ENCODE measurements at regions not wholly inside any gene's neighbourhood (a gene's known extent, or its start where the extent isn't known, plus 50 kb on each side); places are given as distances from the start of the nearest gene placed in this dataset.
A peak's percentile ranks its signal among the peaks of the same experiment; 100 is the strongest.

DNA sequence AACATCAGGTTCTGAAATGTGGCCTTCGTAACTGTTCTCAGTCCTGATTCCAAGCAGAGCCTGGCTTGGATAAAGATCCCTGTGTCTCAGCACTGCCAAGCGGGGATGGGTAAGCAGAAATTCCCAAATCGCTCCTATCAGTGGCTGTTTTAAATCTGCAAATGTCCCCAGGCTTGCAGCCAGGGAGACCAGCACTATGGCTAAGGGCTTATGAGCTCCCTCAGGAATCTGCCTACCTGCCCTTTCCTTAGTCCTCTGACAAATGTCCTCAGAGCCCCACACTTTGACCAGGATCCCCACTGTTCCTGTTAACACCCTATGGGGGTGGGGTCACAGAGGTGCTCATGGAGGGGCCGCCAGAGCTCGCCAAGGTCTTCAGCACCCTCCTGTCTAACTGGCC is 1062.8 kb downstream of the UQCRFS1 start:
- WGBS (ENCODE audit: missing lambda C conversion rate), result 6% methylated on average over 5 of the region's 5 CpGs
- Histone ChIP-seq H3K4me2 (no peak overlapping the region), H3K4me1 (no peaks in the 10 kb centered on the region), H3K27ac (no peak overlapping the region), H3K9me3 (peaks cover 4% of the 10 kb centered on the region; the same call in 1 of the 3 replicates), H3K4me3 (no peak overlapping the region)
- POLR2A ChIA-PET, result no interaction called here
- FAIRE-seq (no peak), DNase-seq (ENCODE audit: low read depth in 1 of 2, low spot score in 1 of 2) (no peak), ATAC-seq (no peak)
- TF ChIP-seq POLR2A (IDR thresholded peaks at IDR 0.05; ENCODE audit: low read length) (no peak), ZFP36 (IDR thresholded peaks at IDR 0.05; ENCODE audit: borderline replicate concordance, partially characterized antibody) (no peak), JUNB (IDR thresholded peaks at IDR 0.05) (no peak), EHF (CRISPR knock-in tag; IDR thresholded peaks at IDR 0.05) (no peak), SMC3 (IDR thresholded peaks at IDR 0.05) (no peak), KDM5A (IDR thresholded peaks at IDR 0.05) (no peak), PHF8 (IDR thresholded peaks at IDR 0.05; ENCODE audit: borderline replicate concordance, low read depth) (no peak), HDAC2 (IDR thresholded peaks at IDR 0.05) (no peak)
- TF ChIP-seq, protein P1, sequence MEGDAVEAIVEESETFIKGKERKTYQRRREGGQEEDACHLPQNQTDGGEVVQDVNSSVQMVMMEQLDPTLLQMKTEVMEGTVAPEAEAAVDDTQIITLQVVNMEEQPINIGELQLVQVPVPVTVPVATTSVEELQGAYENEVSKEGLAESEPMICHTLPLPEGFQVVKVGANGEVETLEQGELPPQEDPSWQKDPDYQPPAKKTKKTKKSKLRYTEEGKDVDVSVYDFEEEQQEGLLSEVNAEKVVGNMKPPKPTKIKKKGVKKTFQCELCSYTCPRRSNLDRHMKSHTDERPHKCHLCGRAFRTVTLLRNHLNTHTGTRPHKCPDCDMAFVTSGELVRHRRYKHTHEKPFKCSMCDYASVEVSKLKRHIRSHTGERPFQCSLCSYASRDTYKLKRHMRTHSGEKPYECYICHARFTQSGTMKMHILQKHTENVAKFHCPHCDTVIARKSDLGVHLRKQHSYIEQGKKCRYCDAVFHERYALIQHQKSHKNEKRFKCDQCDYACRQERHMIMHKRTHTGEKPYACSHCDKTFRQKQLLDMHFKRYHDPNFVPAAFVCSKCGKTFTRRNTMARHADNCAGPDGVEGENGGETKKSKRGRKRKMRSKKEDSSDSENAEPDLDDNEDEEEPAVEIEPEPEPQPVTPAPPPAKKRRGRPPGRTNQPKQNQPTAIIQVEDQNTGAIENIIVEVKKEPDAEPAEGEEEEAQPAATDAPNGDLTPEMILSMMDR (IDR thresholded peaks at IDR 0.05), result no peak
- TF ChIP-seq, protein P2, sequence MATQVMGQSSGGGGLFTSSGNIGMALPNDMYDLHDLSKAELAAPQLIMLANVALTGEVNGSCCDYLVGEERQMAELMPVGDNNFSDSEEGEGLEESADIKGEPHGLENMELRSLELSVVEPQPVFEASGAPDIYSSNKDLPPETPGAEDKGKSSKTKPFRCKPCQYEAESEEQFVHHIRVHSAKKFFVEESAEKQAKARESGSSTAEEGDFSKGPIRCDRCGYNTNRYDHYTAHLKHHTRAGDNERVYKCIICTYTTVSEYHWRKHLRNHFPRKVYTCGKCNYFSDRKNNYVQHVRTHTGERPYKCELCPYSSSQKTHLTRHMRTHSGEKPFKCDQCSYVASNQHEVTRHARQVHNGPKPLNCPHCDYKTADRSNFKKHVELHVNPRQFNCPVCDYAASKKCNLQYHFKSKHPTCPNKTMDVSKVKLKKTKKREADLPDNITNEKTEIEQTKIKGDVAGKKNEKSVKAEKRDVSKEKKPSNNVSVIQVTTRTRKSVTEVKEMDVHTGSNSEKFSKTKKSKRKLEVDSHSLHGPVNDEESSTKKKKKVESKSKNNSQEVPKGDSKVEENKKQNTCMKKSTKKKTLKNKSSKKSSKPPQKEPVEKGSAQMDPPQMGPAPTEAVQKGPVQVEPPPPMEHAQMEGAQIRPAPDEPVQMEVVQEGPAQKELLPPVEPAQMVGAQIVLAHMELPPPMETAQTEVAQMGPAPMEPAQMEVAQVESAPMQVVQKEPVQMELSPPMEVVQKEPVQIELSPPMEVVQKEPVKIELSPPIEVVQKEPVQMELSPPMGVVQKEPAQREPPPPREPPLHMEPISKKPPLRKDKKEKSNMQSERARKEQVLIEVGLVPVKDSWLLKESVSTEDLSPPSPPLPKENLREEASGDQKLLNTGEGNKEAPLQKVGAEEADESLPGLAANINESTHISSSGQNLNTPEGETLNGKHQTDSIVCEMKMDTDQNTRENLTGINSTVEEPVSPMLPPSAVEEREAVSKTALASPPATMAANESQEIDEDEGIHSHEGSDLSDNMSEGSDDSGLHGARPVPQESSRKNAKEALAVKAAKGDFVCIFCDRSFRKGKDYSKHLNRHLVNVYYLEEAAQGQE (IDR thresholded peaks at IDR 0.05), result no peak
- TF ChIP-seq, protein P3, sequence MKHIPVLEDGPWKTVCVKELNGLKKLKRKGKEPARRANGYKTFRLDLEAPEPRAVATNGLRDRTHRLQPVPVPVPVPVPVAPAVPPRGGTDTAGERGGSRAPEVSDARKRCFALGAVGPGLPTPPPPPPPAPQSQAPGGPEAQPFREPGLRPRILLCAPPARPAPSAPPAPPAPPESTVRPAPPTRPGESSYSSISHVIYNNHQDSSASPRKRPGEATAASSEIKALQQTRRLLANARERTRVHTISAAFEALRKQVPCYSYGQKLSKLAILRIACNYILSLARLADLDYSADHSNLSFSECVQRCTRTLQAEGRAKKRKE (CRISPR knock-in tag; IDR thresholded peaks at IDR 0.05; ENCODE audit: low read depth), result no peak
- TF ChIP-seq, protein P4, sequence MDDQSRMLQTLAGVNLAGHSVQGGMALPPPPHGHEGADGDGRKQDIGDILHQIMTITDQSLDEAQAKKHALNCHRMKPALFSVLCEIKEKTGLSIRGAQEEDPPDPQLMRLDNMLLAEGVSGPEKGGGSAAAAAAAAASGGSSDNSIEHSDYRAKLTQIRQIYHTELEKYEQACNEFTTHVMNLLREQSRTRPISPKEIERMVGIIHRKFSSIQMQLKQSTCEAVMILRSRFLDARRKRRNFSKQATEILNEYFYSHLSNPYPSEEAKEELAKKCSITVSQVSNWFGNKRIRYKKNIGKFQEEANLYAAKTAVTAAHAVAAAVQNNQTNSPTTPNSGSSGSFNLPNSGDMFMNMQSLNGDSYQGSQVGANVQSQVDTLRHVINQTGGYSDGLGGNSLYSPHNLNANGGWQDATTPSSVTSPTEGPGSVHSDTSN (IDR thresholded peaks at IDR 0.05), result no peak
- TF ChIP-seq, protein P5, sequence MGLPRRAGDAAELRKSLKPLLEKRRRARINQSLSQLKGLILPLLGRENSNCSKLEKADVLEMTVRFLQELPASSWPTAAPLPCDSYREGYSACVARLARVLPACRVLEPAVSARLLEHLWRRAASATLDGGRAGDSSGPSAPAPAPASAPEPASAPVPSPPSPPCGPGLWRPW (IDR thresholded peaks at IDR 0.05), result no peak
- CTCF ChIA-PET, result no interaction called here

DNA sequence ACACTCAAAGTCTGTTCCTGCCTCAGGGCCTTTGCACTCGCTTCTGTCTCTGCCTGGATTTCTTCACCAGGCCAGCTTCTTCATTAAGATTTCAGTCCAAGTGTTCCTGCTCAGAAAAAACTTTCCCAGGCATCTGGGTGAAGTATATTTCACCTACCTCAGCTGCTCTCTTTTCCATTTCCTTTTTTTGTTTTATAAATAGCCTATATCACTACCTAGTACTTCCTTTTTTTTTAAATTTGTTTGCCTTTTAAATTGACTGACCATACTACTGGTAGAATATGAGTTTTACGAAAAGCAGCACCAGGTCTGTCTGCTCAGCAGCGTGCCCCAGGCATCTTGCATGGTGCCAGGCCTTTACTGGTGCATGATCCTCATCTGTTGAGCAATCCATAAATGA is 1064.4 kb downstream of the UQCRFS1 start:
- H3K9me3 ChIP-seq, result peaks cover 4% of the 10 kb centered on the region; the same call in 1 of the 3 replicates
- no peak overlapping the region for H3K27ac ChIP-seq
- no peak overlapping the region for H3K4me3 ChIP-seq
- no peak overlapping the region for H3K4me2 ChIP-seq
- POLR2A ChIA-PET, result no interaction called here
- CTCF ChIA-PET, result no interaction called here
- DNase-seq (ENCODE audit: low read depth in 1 of 2, low spot score in 1 of 2) (no peak), ATAC-seq (no peak), FAIRE-seq (peak; percentile 32)
- TF ChIP-seq, protein P4 (IDR thresholded peaks at IDR 0.05), result no peak
- TF ChIP-seq HOXB13 (CRISPR knock-in tag; IDR thresholded peaks at IDR 0.05; ENCODE audit: low read depth) (no peak), PHF8 (IDR thresholded peaks at IDR 0.05; ENCODE audit: borderline replicate concordance, low read depth) (no peak), RAD21 (conservative IDR thresholded peaks at IDR 0.05 in 1 of 2, IDR thresholded peaks at IDR 0.05 in 1 of 2) (no peak), CEBPB (IDR thresholded peaks at IDR 0.05) (no peak), HOXA7 (CRISPR knock-in tag; IDR thresholded peaks at IDR 0.05) (no peak), ZNF302 (CRISPR knock-in tag; IDR thresholded peaks at IDR 0.05) (no peak)
- TF ChIP-seq, protein P6, sequence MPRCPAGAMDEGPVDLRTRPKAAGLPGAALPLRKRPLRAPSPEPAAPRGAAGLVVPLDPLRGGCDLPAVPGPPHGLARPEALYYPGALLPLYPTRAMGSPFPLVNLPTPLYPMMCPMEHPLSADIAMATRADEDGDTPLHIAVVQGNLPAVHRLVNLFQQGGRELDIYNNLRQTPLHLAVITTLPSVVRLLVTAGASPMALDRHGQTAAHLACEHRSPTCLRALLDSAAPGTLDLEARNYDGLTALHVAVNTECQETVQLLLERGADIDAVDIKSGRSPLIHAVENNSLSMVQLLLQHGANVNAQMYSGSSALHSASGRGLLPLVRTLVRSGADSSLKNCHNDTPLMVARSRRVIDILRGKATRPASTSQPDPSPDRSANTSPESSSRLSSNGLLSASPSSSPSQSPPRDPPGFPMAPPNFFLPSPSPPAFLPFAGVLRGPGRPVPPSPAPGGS (IDR thresholded peaks at IDR 0.05), result no peak
- TF ChIP-seq, protein P7, sequence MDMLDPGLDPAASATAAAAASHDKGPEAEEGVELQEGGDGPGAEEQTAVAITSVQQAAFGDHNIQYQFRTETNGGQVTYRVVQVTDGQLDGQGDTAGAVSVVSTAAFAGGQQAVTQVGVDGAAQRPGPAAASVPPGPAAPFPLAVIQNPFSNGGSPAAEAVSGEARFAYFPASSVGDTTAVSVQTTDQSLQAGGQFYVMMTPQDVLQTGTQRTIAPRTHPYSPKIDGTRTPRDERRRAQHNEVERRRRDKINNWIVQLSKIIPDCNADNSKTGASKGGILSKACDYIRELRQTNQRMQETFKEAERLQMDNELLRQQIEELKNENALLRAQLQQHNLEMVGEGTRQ (IDR thresholded peaks at IDR 0.05), result no peak
- TF ChIP-seq, protein P8, sequence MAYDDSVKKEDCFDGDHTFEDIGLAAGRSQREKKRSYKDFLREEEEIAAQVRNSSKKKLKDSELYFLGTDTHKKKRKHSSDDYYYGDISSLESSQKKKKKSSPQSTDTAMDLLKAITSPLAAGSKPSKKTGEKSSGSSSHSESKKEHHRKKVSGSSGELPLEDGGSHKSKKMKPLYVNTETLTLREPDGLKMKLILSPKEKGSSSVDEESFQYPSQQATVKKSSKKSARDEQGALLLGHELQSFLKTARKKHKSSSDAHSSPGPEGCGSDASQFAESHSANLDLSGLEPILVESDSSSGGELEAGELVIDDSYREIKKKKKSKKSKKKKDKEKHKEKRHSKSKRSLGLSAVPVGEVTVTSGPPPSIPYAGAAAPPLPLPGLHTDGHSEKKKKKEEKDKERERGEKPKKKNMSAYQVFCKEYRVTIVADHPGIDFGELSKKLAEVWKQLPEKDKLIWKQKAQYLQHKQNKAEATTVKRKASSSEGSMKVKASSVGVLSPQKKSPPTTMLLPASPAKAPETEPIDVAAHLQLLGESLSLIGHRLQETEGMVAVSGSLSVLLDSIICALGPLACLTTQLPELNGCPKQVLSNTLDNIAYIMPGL (CRISPR knock-in tag; IDR thresholded peaks at IDR 0.05; ENCODE audit: borderline replicate concordance), result no peak
- H3K4me1 ChIP-seq, result no peaks in the 10 kb centered on the region
- WGBS (ENCODE audit: missing lambda C conversion rate), result 3% methylated on average over 3 of the region's 3 CpGs

Data from A549 (cell line).